ENCODE measurements at regions not wholly inside any gene's neighbourhood (a gene's known extent, or its start where the extent isn't known, plus 50 kb on each side); places are given as distances from the start of the nearest gene placed in this dataset.

DNA sequence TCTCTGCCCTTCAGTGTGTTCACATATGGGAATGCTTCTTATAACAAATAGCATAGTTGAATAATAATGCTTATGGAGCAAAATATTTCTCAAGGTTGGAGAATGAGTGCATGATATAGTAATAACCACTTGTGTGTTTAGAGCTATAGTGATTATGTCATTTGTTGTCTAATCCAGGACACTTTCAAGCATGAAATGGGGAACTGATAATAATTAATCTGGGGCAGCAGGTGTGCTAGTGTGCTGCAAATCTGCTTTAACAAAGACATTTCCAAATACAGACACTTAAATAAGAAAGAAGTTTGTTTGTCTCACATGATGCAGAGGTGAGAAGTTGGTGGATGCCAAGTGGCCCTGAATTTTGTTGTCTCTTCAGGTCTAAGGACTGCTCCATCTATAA, 579.3 kb upstream of the GRM7 start:
- TF ChIP-seq POLR2AphosphoS5 (IDR thresholded peaks at IDR 0.05), result no peak
- TF ChIP-seq, protein P1, sequence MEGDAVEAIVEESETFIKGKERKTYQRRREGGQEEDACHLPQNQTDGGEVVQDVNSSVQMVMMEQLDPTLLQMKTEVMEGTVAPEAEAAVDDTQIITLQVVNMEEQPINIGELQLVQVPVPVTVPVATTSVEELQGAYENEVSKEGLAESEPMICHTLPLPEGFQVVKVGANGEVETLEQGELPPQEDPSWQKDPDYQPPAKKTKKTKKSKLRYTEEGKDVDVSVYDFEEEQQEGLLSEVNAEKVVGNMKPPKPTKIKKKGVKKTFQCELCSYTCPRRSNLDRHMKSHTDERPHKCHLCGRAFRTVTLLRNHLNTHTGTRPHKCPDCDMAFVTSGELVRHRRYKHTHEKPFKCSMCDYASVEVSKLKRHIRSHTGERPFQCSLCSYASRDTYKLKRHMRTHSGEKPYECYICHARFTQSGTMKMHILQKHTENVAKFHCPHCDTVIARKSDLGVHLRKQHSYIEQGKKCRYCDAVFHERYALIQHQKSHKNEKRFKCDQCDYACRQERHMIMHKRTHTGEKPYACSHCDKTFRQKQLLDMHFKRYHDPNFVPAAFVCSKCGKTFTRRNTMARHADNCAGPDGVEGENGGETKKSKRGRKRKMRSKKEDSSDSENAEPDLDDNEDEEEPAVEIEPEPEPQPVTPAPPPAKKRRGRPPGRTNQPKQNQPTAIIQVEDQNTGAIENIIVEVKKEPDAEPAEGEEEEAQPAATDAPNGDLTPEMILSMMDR (IDR thresholded peaks at IDR 0.05), result no peak
- TF ChIP-seq POLR2A (IDR thresholded peaks at IDR 0.05), result no peak
- DNase-seq (ENCODE audit: low spot score), result no peak
- intact Hi-C loops (cut with DNase I), result no loop called here
- Histone ChIP-seq H3K27ac (no peak overlapping the region), H3K36me3 (no peaks in the 10 kb centered on the region), H3K4me3 (no peak overlapping the region), H3K4me1 (replicated peaks) (no peaks in the 10 kb centered on the region), H3K9me3 (no peaks in the 10 kb centered on the region), H3K27me3 (replicated peaks; ENCODE audit: insufficient read depth) (no peaks in the 10 kb centered on the region)

DNA sequence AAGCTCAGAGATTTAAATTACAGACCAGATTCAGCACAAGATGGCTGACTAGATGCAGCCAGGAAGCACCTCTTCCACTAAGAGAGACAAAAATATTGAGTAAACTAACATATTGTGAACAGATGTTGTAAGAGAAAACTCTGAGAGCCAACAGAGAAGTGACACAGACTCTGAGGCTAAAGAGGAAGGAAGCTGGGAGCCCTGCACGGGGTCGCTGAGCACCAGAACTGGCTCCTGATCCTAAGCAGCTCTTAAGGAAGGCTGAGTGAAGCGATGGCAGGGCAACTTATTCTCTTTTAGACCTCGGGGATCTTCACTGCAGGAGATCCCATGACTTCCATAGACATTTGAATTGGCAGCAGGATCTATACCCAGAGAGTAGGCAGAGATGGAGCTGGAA, 578.0 kb upstream of the GRM7 start:
- no peak overlapping the region for H3K4me3 ChIP-seq
- TF ChIP-seq POLR2AphosphoS5 (IDR thresholded peaks at IDR 0.05) (no peak), POLR2A (IDR thresholded peaks at IDR 0.05) (no peak)
- TF ChIP-seq, protein P1 (IDR thresholded peaks at IDR 0.05), result no peak
- intact Hi-C loops (cut with DNase I), result no loop called here
- no peaks in the 10 kb centered on the region for H3K4me1 ChIP-seq (replicated peaks)
- no peak overlapping the region for H3K27ac ChIP-seq
- 73% methylated on average over 4 of the region's 4 CpGs for WGBS
- H3K36me3 ChIP-seq, result no peaks in the 10 kb centered on the region
- no peak for DNase-seq (ENCODE audit: low spot score)
- H3K27me3 ChIP-seq (replicated peaks; ENCODE audit: insufficient read depth), result no peaks in the 10 kb centered on the region
- no peaks in the 10 kb centered on the region for H3K9me3 ChIP-seq

DNA sequence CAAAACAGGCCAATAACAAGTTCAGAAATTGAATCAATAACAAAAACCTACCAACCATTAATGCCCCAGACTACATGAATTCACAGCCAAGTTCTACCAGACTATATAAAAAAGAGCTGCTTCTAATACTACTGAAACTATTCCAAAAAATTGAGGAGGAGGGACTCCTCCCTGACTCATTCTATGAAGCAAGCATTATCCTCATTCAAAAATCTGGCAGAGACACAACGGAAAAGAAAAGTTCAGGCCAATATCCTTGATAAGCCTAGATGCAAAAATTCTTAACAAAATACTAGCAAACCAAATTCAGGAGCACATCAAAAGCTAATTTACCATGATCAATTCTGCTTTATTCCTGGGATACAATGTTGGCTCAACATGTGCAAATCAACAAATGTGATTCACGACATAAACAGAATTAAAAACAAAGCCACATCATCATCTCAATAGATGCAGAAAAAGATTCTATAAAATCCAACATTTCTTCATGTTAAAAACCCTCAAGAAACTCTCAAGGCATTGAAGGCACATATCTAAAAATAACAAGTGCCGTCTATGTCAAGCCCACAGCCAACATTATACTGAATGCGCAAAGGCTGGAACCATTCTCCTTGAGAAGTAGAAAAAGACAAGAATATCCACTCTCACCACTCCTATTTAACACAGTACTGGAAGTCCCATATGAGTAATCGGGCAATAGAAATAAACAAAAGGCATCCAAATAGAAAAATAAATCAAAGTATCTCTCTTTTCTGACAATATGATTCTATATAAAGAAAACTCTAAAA, 573.6 kb upstream of the GRM7 start:
- H3K9me3 ChIP-seq, result no peaks in the 10 kb centered on the region
- H3K27ac ChIP-seq, result no peak overlapping the region
- no peaks in the 10 kb centered on the region for H3K27me3 ChIP-seq (replicated peaks; ENCODE audit: insufficient read depth)
- TF ChIP-seq POLR2AphosphoS5 (IDR thresholded peaks at IDR 0.05) (no peak), POLR2A (IDR thresholded peaks at IDR 0.05) (no peak)
- TF ChIP-seq, protein P1 (IDR thresholded peaks at IDR 0.05), result no peak
- intact Hi-C loops (cut with DNase I), result no loop called here
- H3K4me3 ChIP-seq, result no peak overlapping the region
- H3K36me3 ChIP-seq, result no peaks in the 10 kb centered on the region
- no peaks in the 10 kb centered on the region for H3K4me1 ChIP-seq (replicated peaks)
- no peak for DNase-seq (ENCODE audit: low spot score)
- 83% methylated on average over 5 of the region's 5 CpGs for WGBS

DNA sequence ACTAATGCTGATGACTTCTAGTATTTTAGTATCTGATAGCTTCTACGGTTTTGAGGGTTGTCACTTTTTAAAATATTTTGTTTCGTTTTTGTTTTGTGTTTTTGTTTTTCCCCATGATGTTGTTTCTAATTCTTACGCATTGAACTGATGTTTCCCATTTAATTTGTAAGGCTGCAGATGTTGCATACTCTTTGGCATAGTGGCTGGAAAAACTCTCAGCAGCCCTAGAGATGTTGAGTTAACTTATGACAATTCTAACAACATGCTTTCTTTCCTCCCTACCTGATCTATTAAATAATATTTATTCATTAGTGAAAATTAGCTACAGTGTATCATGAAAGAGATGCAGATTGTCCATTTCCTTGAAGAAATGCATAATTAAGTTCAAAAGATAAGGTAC, 559.3 kb upstream of the GRM7 start:
- intact Hi-C loops (cut with DNase I), result no loop called here
- WGBS, result 84% methylated on average over 3 of the region's 3 CpGs
- no peak for TF ChIP-seq POLR2A (IDR thresholded peaks at IDR 0.05)
- TF ChIP-seq POLR2AphosphoS5 (IDR thresholded peaks at IDR 0.05), result no peak

DNA sequence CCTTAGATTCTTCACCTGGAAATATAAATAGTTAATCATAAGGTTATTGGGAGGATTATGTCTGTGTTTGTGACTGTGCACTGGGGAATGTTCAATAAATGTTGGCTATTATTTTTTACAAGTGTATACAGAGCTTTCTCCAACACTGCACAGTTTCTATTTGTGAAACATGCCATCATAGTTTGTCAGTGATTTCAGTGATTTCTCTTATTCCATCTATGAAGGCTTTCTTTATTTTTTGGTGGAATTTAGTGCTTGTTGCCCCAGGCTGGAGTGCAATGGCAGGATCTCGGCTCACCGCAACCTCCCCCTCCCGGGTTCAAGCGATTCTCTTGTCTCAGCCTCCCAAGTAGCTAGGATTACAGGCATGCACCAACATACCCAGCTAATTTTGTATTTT, 545.0 kb upstream of the GRM7 start:
- intact Hi-C loops (cut with DNase I), result no loop called here
- 73% methylated on average over 4 of the region's 4 CpGs for WGBS
- DNase-seq (ENCODE audit: low spot score), result no peak

More for the DNA sequence above, 559.3 kb upstream of the GRM7 start:
- no peaks in the 10 kb centered on the region for H3K36me3 ChIP-seq
- H3K4me1 ChIP-seq (replicated peaks), result no peaks in the 10 kb centered on the region
- H3K9me3 ChIP-seq, result no peaks in the 10 kb centered on the region
- no peak overlapping the region for H3K27ac ChIP-seq
- no peak overlapping the region for H3K4me3 ChIP-seq
- no peaks in the 10 kb centered on the region for H3K27me3 ChIP-seq (replicated peaks; ENCODE audit: insufficient read depth)
- no peak for DNase-seq (ENCODE audit: low spot score)

More for the DNA sequence above, 545.0 kb upstream of the GRM7 start:
- Histone ChIP-seq H3K27ac (no peak overlapping the region), H3K9me3 (no peaks in the 10 kb centered on the region), H3K36me3 (no peaks in the 10 kb centered on the region), H3K4me1 (replicated peaks) (no peaks in the 10 kb centered on the region), H3K4me3 (no peak overlapping the region), H3K27me3 (replicated peaks; ENCODE audit: insufficient read depth) (no peaks in the 10 kb centered on the region)
- TF ChIP-seq, protein P1 (IDR thresholded peaks at IDR 0.05), result no peak
- TF ChIP-seq POLR2AphosphoS5 (IDR thresholded peaks at IDR 0.05) (no peak), POLR2A (IDR thresholded peaks at IDR 0.05) (no peak)

Data from prostate gland (tissue), 2 donors.